GM23248 (cell line): ENCODE measurements at regions not wholly inside any gene's neighbourhood (a gene's known extent, or its start where the extent isn't known, plus 50 kb on each side); places are given as distances from the start of the nearest gene placed in this dataset.

ENCODE experiments used
- EZH2 ChIP-seq: fragments of 200-600 bp; sonication (generic); IDR thresholded peaks from 2 replicates; pipeline ENCODE4 v1.6.1; 2018; ENCODE audit warnings: antibody characterized with exemption, mild to moderate bottlenecking; ENCODE audit not compliant: insufficient read depth, poor library complexity, severe bottlenecking
- EZH2phosphoT487 ChIP-seq: fragments of 200-600 bp; sonication (generic); IDR thresholded peaks from 2 replicates; pipeline ENCODE4 v1.6.1; 2018; ENCODE audit warnings: antibody characterized with exemption, moderate library complexity, mild to moderate bottlenecking, low read depth; ENCODE audit not compliant: insufficient read depth

DNA sequence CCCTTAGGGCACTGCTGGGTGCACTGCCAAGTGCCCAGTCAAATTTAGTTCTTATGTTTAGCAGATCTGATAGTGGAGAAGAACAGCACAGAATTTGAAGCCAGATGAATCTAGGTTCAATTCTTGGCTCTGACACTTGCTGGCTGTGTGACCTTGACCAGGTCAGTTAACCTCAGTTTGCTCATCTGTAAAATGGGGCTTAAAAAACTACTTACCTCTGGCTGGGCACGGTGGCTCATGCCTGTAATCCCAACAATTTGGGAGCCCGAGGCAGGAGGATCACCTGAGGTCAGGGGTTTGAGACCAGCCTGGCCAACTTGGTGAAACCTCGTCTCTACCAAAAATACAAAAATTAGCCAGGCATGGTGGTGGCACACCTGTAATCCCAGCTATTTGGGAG is 49.9 kb upstream of the MLN start:
- TF ChIP-seq EZH2 = no peak
- no peak for TF ChIP-seq EZH2phosphoT487
